ENCODE measurements at regions not wholly inside any gene's neighbourhood (a gene's known extent, or its start where the extent isn't known, plus 50 kb on each side); places are given as distances from the start of the nearest gene placed in this dataset.

- H3K4me3 ChIP-seq (ENCODE audit: low read depth, low read length), result no peak overlapping the region
- POLR2A ChIA-PET, result no interaction called here
- DNase-seq (ENCODE audit: low read depth), result no peak
- no peaks in the 10 kb centered on the region for H3K27me3 ChIP-seq (ENCODE audit: control insufficient read depth, insufficient read depth, low read length)
- CTCF ChIA-PET, result interaction anchor here (1.0 to 3.0 kb wide), 2 partner anchors 11 to 51 kb away, joined by 3 to 7 read pairs; no protein-coding TSS in a partner anchor
- H3K36me3 ChIP-seq (ENCODE audit: control insufficient read depth, insufficient read depth, low read length), result no peaks in the 10 kb centered on the region
- TF ChIP-seq CTCF (IDR thresholded peaks at IDR 0.05; ENCODE audit: insufficient read depth, low read depth, low read length), result no peak
These were observed 163.6 kb downstream of the GNAT3 start for GRCh38 chr7:80348223-80348622.

GRCh38 chr7:80347173-80347572, 164.7 kb downstream of the GNAT3 start:
- Histone ChIP-seq H3K4me3 (ENCODE audit: low read depth, low read length) (no peak overlapping the region), H3K36me3 (ENCODE audit: control insufficient read depth, insufficient read depth, low read length) (no peaks in the 10 kb centered on the region), H3K27me3 (ENCODE audit: control insufficient read depth, insufficient read depth, low read length) (no peaks in the 10 kb centered on the region)
- TF ChIP-seq CTCF (IDR thresholded peaks at IDR 0.05; ENCODE audit: insufficient read depth, low read depth, low read length), result no peak
- ChIA-PET CTCF (interaction anchor here (0.5 to 3.0 kb wide), 7 partner anchors 11 to 52 kb away, joined by 3 to 7 read pairs (median 3); no protein-coding TSS in a partner anchor), POLR2A (no interaction called here)
- no peak for DNase-seq (ENCODE audit: low read depth)

- Histone ChIP-seq H3K27me3 (ENCODE audit: control insufficient read depth, insufficient read depth, low read length) (no peaks in the 10 kb centered on the region), H3K36me3 (ENCODE audit: control insufficient read depth, insufficient read depth, low read length) (no peaks in the 10 kb centered on the region), H3K4me3 (ENCODE audit: low read depth, low read length) (no peak overlapping the region)
- POLR2A ChIA-PET, result no interaction called here
- CTCF ChIA-PET, result interaction anchor here (0.5 to 3.0 kb wide), 6 partner anchors 10 to 44 kb away, joined by 3 to 7 read pairs (median 4); no protein-coding TSS in a partner anchor
- no peak for TF ChIP-seq CTCF (IDR thresholded peaks at IDR 0.05; ENCODE audit: insufficient read depth, low read depth, low read length)
- no peak for DNase-seq (ENCODE audit: low read depth)
These were observed 165.2 kb downstream of the GNAT3 start for GRCh38 chr7:80346704-80347103.

- Histone ChIP-seq H3K4me3 (ENCODE audit: low read depth, low read length) (no peak overlapping the region), H3K27me3 (ENCODE audit: control insufficient read depth, insufficient read depth, low read length) (no peaks in the 10 kb centered on the region), H3K36me3 (ENCODE audit: control insufficient read depth, insufficient read depth, low read length) (no peaks in the 10 kb centered on the region)
- CTCF ChIA-PET, result interaction anchor here (0.8 to 1.0 kb wide), 4 partner anchors 11 to 201 kb away, joined by 3 to 4 read pairs (median 4); partner anchors contain the start of gene GNAI1
- no peak for DNase-seq (ENCODE audit: low read depth)
- POLR2A ChIA-PET, result no interaction called here
- no peak for TF ChIP-seq CTCF (IDR thresholded peaks at IDR 0.05; ENCODE audit: insufficient read depth, low read depth, low read length)
These were observed 176.2 kb downstream of the GNAT3 start for GRCh38 chr7:80335511-80336231.

GRCh38 chr7:80334908-80335307, 177.0 kb downstream of the GNAT3 start:
- POLR2A ChIA-PET, result no interaction called here
- TF ChIP-seq CTCF (IDR thresholded peaks at IDR 0.05; ENCODE audit: insufficient read depth, low read depth, low read length), result no peak
- H3K36me3 ChIP-seq (ENCODE audit: control insufficient read depth, insufficient read depth, low read length), result no peaks in the 10 kb centered on the region
- no peak for DNase-seq (ENCODE audit: low read depth)
- no peaks in the 10 kb centered on the region for H3K27me3 ChIP-seq (ENCODE audit: control insufficient read depth, insufficient read depth, low read length)
- CTCF ChIA-PET, result interaction anchor here (0.8 to 1.0 kb wide), 3 partner anchors 12 to 201 kb away, joined by 3 to 4 read pairs (median 4); partner anchors contain the start of gene GNAI1
- H3K4me3 ChIP-seq (ENCODE audit: low read depth, low read length), result no peak overlapping the region

All from BJ (cell line).